Retina (tissue), 1 donor: ENCODE measurements at regions not wholly inside any gene's neighbourhood (a gene's known extent, or its start where the extent isn't known, plus 50 kb on each side); places are given as distances from the start of the nearest gene placed in this dataset.
A peak's percentile ranks its signal among the peaks of the same experiment; 100 is the strongest.
"Not testable (repeated sequence)": the region's sequence is repeated elsewhere in the genome, so short reads cannot be mapped to it uniquely, and the experiment has no call there.

Experiments
- DNase-seq: peaks from one replicate; pipeline ENCODE4 v3.0.0-alpha.2; 2016

GRCh38 chr22:49694462-49695260 lies 133.0 kb downstream of the BRD1 start:
- DNase-seq, result no peak

- no peak for DNase-seq
Observed at GRCh38 chr22:49693848-49694247, 133.8 kb downstream of the BRD1 start.

DNA sequence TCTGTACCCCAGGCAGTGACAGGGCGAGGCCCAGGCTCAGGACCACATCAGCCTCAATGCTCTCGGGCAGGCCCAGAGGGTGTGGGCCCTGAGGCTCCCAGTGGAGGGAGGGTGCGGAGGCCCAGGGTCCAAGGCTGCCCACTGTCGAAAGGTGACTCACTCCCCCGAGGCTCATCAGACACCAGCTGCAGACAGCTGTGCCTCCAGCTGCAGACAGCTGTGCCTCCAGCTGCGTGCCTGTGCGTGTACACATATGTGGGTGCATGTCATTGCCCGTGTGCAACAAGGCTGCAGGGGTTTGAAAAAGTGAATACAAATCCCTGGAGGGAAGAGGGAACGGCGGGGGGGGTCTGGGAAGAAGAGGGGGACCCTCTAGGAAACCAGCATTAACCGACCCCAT lies 134.3 kb downstream of the BRD1 start:
- no peak for DNase-seq

GRCh38 chr22:49692499-49693225 lies 135.0 kb downstream of the BRD1 start:
- no peak for DNase-seq

DNA sequence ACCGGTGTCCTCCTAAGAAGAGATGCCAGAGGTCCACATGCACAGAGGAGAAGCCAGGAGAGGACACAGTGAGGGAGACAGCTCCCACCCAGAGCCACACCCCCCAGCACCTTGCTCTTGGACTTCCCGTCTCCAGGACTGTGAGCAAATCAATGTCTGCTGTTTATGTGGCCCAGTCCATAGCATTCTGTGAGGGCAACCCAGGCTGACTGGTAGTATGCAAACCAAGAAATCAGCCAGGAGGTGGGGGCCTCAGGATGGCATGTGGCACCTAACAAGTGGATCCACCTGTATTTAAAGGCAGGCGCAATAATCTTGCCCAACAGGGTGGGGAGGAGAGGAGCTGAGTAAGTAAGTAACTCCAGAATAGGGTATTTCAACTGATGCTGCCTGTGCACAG lies 136.4 kb downstream of the BRD1 start:
- no peak for DNase-seq

GRCh38 chr22:49690454-49690853 lies 137.2 kb downstream of the BRD1 start:
- DNase-seq, result no peak

DNA sequence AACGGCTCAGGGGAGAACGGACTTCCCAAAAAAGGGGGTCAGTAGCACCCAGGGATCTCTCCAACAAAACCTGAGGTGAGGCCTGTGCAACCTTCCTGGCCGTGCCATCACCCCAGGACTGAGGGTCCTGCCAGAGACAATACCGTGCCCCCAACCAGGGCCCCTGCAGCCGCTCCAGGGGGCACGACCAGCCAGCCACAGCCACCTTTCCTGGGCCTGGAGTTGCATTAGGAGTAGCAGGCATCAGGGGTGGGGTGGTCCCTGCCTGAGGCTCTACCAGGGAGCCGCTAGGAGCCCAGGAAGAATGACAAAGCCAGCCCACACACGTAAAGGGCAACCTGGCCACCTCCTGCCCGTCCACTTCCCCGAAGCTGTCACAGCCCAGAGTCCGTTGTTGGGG lies 137.8 kb downstream of the BRD1 start:
- DNase-seq, result no peak

DNA sequence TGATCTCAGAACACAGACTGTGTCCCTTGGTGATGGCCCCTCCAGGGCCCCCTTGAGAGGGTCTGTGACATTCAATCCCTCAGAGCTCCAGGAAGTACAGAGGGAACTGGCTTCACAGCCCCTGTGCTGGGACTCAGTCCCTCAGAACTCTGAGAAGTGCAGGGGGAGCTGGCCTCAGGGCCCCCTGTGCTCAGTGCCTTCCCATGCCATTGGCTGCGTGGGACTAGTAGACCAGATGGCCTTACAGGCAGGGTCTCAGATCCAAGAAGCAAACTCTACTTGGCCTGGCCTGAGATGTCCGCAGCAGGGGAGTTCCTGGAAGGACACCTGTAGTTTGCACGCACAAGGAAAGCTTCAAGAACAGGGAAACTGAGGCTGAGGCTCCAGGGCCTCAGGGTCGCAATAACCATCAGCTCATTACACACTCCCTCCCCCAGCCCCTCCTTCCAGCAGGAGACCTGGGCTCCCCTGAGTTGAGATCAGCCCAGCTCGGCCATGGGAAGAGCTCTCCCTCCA lies 138.4 kb downstream of the BRD1 start:
- no peak for DNase-seq

GRCh38 chr22:49688516-49689254 lies 139.0 kb downstream of the BRD1 start:
- no peak for DNase-seq

DNA sequence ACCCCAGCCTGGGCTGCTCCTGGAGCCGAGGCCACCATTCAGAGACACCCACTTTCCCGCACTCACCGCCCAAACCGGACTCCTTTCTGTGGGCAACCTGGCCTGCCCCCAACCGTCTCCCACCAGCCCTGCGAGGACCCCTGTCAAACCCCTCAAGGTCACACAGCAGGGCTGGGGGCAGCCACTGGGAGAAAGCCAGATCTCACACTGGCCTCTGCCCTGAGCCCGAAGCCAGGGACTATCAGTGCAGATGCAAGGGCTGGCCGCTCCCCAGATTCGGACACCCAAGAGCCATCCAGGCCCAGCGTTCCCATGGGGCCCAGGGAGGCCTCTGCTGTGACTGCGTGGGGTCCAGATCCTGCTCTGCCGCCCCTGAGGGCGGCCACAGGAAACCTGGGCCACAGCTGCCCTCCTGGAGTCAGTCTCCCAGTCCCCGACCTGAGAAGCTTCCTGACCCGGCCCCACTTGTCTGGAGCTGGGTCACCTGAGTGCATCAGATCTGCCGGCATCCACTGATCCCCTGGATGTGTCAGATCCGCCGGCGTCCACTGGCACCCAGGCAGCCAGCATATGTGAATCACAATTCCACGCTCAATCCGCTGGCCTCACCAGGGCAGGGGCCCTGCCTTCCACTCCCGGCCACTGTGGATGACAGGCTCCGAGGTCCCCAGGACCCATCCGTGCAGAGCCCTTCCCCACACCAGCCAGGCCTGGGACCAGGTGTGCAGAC lies 139.7 kb downstream of the BRD1 start:
- DNase-seq, result no peak

DNA sequence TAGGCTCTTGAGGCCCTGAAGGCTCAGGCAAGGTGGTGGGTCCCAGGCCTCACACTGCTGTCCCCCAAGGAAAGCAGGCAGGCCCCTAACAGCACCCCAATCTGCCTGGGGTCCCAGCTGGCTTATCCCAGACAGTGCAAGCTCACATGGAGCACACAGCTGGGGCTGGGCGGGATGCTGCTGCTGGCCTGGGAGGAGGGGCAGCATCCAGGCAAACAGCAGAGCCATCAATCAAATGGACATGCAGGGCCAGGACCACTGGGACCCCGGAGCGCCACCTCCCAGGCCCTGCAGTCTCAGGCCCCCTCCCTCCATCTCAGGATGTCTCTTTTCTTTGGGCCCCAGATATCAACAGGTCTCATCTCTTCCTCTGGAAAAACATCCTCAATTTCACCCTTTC lies 140.3 kb downstream of the BRD1 start:
- no peak for DNase-seq

GRCh38 chr22:49686495-49687219 lies 141.0 kb downstream of the BRD1 start:
- DNase-seq, result no peak

- DNase-seq, result no peak
Observed at GRCh38 chr22:49685686-49686085, 142.0 kb downstream of the BRD1 start.

DNA sequence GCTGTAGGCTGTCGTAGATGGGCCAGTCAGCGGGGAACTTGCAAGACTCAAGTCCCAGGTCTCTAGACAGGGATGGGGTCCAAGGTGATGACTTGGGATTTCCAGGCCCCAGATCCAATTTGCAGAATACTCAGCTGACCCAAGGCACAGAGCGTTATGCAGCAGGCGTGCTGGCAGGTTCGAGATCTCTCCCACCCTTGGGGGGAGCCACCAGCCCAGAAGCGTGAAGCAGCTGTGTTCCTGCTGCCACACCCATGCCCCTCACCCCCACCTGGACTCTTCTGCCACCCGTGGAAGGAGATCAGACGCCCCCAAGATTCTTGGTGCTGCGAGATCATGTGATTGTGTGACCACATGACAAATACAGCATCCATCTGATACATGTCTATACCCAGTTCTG lies 142.6 kb downstream of the BRD1 start:
- no peak for DNase-seq

GRCh38 chr22:49683032-49683431 lies 144.6 kb downstream of the BRD1 start:
- DNase-seq, result no peak

DNA sequence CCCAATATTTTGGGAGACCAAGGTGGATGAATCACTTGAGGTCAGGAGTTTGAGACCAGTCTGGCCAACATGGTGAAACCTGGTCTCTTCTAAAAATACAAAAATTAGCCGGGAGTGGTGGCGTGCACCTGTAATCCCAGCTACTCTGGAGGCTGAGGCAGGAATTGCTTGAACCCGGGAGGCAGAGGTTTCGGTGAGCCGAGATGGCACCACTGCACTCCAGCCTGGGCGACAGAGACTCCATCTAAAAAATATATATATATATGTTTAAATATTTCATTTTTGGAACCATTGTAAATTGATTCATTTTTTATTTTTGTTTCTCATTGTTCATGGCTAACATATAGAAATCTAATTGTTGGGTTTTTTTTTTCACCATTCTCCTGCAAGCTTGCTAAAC lies 146.9 kb downstream of the BRD1 start:
- DNase-seq, result not testable (repeated sequence)

- peak; percentile 65 for DNase-seq
Observed at GRCh38 chr22:49678842-49679170, 148.9 kb downstream of the BRD1 start.

- DNase-seq, result no peak
Observed at GRCh38 chr22:49678137-49678841, 149.4 kb downstream of the BRD1 start.

GRCh38 chr22:49677495-49677889 lies 150.2 kb downstream of the BRD1 start:
- DNase-seq, result peak; percentile 57

DNA sequence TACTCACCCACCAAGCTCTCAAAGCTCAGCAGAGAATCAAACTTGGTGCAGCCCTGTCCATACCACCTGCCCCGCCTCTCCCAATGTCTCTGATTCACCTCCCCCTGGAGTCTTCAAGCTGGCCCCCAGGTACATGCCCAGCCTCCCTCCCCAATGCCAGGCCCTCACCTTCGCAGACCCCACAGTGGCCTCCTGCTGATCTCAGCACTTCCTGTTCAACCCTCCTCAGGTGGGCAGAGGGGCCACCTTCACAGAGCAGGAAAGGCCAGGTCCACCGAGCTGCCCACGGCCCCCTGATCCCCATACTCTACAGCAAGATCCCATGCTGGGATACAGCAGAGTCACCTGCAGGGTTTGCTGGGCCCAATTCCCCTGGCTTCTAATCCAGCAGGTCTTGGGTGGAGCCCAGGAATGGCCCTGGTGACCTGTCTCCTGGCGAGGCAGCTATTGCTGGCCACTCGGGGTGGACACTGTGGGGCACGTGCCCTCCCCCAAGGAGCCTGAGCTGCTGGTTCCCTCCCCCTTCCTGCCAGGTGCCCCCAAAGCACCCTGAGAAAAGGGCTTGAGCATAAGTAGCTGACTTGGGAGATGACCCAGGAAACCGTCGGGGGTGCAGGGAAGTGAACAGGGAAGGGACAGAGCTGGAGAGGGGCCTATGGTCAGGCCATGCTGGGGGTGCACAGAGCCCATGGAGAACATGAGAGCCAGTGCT lies 150.7 kb downstream of the BRD1 start:
- DNase-seq, result no peak

DNA sequence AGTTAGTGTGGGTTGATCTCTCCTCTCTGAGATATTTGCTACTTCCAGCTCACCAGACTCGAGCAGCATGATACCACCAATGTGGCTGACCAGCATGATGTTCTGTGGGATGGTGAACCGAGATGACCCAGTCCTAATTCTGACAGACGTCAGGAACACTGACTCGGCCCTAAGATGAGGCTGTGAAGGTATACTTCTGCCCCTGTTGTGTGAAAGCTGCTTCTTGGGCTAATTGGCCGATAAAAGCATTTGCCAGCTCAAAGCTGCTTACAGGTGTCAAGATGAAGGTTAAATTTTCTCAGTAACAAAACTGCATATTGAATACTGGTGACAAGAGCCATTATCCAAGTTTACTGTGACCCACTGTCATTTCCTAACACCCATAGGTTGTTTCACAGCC lies 151.4 kb downstream of the BRD1 start:
- DNase-seq, result no peak
